GM12874 (cell line): ENCODE measurements at regions not wholly inside any gene's neighbourhood (a gene's known extent, or its start where the extent isn't known, plus 50 kb on each side); places are given as distances from the start of the nearest gene placed in this dataset.

ENCODE experiments used
- TF ChIP-seq, protein P1 (sequence below): IDR thresholded peaks from 2 replicates; pipeline ENCODE4 v1.5.1; 2011; ENCODE audit warnings: low read depth, mild to moderate bottlenecking, control low read depth, low read length, moderate library complexity; ENCODE audit not compliant: insufficient read depth

DNA sequence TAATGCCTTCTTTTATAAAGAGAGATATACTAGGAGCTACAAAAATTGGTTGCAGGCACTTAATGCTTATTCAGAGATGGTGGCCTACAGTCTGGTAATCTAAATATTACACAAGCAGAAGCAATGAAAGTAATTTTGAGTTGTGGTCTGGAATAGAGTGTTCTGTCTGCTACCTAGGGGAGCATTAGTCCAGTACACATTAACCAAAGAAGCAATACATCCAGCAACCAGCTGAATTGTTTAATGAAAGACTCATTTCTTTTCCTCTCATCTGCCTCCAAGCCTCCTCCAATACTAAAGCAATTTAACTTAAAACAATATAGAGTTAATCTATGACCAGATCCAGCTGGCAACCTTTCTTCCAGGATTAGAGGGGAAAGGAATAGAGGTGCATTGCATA, 877.1 kb upstream of the CNTN5 start:
- TF ChIP-seq, protein P1, sequence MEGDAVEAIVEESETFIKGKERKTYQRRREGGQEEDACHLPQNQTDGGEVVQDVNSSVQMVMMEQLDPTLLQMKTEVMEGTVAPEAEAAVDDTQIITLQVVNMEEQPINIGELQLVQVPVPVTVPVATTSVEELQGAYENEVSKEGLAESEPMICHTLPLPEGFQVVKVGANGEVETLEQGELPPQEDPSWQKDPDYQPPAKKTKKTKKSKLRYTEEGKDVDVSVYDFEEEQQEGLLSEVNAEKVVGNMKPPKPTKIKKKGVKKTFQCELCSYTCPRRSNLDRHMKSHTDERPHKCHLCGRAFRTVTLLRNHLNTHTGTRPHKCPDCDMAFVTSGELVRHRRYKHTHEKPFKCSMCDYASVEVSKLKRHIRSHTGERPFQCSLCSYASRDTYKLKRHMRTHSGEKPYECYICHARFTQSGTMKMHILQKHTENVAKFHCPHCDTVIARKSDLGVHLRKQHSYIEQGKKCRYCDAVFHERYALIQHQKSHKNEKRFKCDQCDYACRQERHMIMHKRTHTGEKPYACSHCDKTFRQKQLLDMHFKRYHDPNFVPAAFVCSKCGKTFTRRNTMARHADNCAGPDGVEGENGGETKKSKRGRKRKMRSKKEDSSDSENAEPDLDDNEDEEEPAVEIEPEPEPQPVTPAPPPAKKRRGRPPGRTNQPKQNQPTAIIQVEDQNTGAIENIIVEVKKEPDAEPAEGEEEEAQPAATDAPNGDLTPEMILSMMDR, result no peak

DNA sequence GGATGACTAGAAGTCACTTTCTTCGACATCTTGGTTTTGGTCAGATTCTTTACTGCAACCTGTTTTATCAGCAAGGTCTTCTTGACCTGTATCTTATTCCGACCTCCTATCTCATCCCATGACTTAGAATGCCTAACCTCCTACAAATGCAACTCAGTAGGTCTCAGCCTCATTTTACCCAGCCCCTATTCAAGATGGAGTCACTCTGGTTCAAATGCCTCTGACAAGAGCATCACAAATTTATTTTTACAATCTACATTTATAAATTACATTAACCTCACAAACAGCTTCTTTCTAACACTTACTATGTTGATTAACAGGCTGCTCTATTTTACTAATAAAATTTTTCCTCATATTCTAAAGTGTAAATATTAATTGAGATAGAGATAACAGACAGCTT, 867.0 kb upstream of the CNTN5 start:
- TF ChIP-seq, protein P1, result no peak

DNA sequence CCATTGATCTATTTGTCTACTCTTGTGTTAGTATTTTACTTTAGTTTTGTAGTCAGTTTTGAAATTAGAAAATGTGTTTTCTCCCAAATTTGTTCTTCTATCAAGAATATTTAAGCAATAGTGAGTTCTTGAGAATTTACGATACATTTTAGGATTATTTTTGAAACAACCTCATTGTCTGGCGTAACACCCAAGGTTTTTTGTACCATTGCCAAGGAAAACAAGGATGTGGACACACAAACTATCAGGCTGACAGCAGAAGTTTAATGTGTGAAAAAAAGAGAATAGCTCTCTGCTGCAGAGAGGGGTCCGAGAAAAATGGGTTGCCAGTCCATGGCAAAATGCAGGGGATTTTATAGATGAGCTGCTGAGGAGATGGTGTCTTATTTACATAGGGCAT, 865.1 kb upstream of the CNTN5 start:
- TF ChIP-seq, protein P1, result no peak

DNA sequence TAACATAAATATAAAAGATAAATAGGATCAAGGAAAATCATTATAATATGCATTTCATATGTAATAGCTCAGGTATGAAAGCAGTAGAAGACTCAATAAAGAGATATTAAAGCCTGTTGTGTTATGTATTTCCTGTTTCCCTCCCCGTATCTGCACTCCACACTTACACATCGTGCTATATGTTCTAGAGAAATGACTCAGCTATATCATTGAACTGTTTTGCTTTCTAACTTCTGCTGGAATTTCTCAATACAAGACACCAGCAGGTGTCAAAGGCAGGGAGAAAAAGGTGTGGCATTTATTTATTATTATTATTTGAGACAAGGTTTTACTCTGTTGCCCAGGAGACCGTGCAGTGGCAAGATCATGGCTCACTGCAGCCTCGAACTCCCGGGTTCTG, 842.8 kb upstream of the CNTN5 start:
- TF ChIP-seq, protein P1, result no peak

GRCh38 chr11:98180511-98180910, 840.2 kb upstream of the CNTN5 start:
- TF ChIP-seq, protein P1, result no peak

GRCh38 chr11:98180921-98181320, 839.8 kb upstream of the CNTN5 start:
- TF ChIP-seq, protein P1, result no peak

DNA sequence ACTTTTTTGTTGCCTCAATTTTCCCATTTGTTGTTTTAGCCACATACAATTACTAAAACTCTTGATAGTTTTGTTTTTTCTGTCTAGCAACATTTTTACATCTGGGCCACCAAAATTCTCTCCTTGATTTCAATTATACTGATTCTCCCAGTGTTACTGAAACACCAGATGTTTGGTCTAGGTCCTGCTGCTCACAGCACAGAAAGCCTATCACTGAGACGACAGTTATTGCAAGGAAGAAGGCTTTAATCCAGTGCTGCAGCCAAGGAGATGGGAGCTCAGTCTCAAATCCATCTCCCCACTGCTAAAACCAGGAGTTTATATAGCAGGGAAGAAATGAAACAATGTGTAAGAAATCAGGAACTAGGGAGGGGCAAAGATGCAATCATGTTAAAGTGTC, 837.7 kb upstream of the CNTN5 start:
- TF ChIP-seq, protein P1, result no peak

- TF ChIP-seq, protein P1, result no peak
Observed at GRCh38 chr11:98185245-98185644, 835.5 kb upstream of the CNTN5 start.
